IPS DF 19.7 (cell line): ENCODE measurements at regions not wholly inside any gene's neighbourhood (a gene's known extent, or its start where the extent isn't known, plus 50 kb on each side); places are given as distances from the start of the nearest gene placed in this dataset.

Experiments
- DNase-seq: peaks from one replicate; pipeline ENCODE4 v3.0.0-alpha.2; 2013; ENCODE audit warnings: low read depth, low spot score

- no peak for DNase-seq
These were observed 890.0 kb upstream of the CDH8 start for GRCh38 chr16:62926121-62926801.

GRCh38 chr16:62921904-62922303 is 885.7 kb upstream of the CDH8 start:
- DNase-seq = no peak

- DNase-seq = no peak
These were observed 877.7 kb upstream of the CDH8 start for GRCh38 chr16:62913924-62914323.

- DNase-seq = no peak
These were observed 877.1 kb upstream of the CDH8 start for GRCh38 chr16:62913333-62913732.

- DNase-seq = no peak
These were observed 873.4 kb upstream of the CDH8 start for GRCh38 chr16:62909597-62909996.

- no peak for DNase-seq
These were observed 871.3 kb upstream of the CDH8 start for GRCh38 chr16:62907562-62907961.

GRCh38 chr16:62903961-62904502 is 867.8 kb upstream of the CDH8 start:
- DNase-seq = no peak

- DNase-seq = no peak
These were observed 863.5 kb upstream of the CDH8 start for GRCh38 chr16:62899737-62900136.

- DNase-seq = no peak
These were observed 852.9 kb upstream of the CDH8 start for GRCh38 chr16:62889097-62889496.

- no peak for DNase-seq
These were observed 847.3 kb upstream of the CDH8 start for GRCh38 chr16:62883509-62883908.

- no peak for DNase-seq
These were observed 846.4 kb upstream of the CDH8 start for GRCh38 chr16:62882552-62883221.

GRCh38 chr16:62876133-62876532 is 839.9 kb upstream of the CDH8 start:
- DNase-seq = no peak

GRCh38 chr16:62872339-62872738 is 836.1 kb upstream of the CDH8 start:
- DNase-seq = no peak

- no peak for DNase-seq
These were observed 834.3 kb upstream of the CDH8 start for GRCh38 chr16:62870554-62870953.

GRCh38 chr16:62869837-62870236 is 833.6 kb upstream of the CDH8 start:
- DNase-seq = no peak

GRCh38 chr16:62863139-62863538 is 826.9 kb upstream of the CDH8 start:
- no peak for DNase-seq

- DNase-seq = no peak
These were observed 817.6 kb upstream of the CDH8 start for GRCh38 chr16:62853887-62854286.

GRCh38 chr16:62846399-62847057 is 810.3 kb upstream of the CDH8 start:
- DNase-seq = no peak

GRCh38 chr16:62832214-62832613 is 796.0 kb upstream of the CDH8 start:
- no peak for DNase-seq

GRCh38 chr16:62831235-62831850 is 795.1 kb upstream of the CDH8 start:
- DNase-seq = no peak

- DNase-seq = no peak
These were observed 793.4 kb upstream of the CDH8 start for GRCh38 chr16:62829607-62830006.

- DNase-seq = no peak
These were observed 792.8 kb upstream of the CDH8 start for GRCh38 chr16:62829084-62829483.
